Fibroblast of mammary gland (primary cell): ENCODE measurements at regions not wholly inside any gene's neighbourhood (a gene's known extent, or its start where the extent isn't known, plus 50 kb on each side); places are given as distances from the start of the nearest gene placed in this dataset.

ENCODE experiments used
- DNase-seq: peaks from one replicate; pipeline ENCODE4 v3.0.0-alpha.2; 2010; ENCODE audit warnings: low read depth
- H3K4me3 ChIP-seq: 2 replicates; pipeline ENCODE4 v1.5.1; 2011; ENCODE audit warnings: low read depth, mild to moderate bottlenecking, low read length, moderate library complexity; ENCODE audit not compliant: control insufficient read depth
- CTCF ChIP-seq: conservative IDR thresholded peaks from 2 replicates; pipeline ENCODE4 v1.5.1; 2011; ENCODE audit warnings: low read depth, low read length, inconsistent platforms; ENCODE audit not compliant: control insufficient read depth, insufficient read depth

DNA sequence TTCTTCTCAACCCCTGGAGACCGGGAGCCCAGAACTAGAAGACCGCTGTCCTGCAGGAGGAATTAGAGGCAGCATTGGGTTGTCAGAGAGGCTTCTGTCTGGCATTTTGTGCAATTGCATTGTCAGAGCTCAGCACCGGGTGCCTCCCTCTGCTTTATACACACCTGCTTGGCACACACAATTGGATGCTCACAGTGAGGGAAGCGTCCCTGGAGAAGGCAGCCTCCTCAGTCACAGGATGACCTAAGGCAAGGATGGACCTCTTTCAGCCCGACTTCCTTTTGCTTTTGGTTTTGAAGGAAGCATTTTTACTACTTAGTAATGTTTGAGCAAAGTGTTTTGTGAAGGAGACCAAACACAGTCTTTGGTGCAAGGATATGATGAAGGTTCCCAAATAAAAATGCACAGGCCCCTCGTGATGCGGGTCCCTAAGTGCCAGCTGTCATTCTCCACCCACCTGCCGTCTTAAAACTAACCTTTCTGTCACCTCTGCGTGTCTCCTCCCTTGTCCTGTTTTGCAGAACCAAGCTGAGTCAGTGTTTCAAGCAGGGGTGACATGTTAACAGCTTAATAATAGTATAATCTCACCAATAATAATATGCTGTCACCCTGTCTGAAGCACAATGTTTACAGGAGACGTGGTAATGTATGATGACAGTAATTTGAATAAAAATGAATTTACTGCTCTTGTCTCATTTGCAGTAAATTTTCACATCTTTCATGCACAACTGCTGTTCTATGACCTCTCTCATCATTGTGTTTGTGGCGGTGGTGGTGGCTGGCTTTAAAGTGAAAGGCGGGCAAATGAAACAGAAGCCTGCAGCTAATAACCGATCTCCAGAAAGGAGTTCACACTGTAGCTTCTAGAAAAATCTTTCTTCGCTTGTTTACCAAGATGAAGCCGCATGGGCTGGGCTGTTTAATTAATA is 430.2 kb upstream of the MKI67 start:
- H3K4me3 ChIP-seq: no peak overlapping the region
- no peak for DNase-seq
- no peak for TF ChIP-seq CTCF

- no peak for DNase-seq
- no peak for TF ChIP-seq CTCF
- no peak overlapping the region for H3K4me3 ChIP-seq
Observed at GRCh38 chr10:128557149-128557710, 431.0 kb upstream of the MKI67 start.

- DNase-seq: no peak
- TF ChIP-seq CTCF: no peak
- no peak overlapping the region for H3K4me3 ChIP-seq
Observed at GRCh38 chr10:128560406-128560805, 434.2 kb upstream of the MKI67 start.

DNA sequence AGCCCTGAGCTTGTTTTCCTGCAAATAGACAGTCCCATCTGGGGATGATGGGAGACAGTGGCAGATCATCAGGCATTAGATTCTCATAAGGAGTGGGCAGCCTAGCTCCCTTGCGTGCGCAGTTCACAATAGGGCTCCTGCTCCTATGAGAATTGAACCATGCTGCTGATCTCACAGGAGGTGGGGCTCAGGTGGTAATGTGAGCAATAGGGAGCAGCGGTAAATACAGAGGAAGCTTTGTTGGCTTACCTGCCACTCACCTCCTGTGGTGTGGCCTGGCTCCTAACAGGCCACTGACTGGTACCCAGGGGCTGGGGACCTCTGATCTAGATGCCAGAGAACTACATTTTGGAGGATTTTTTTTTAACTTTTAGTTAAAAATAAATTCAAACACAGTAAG is 434.8 kb upstream of the MKI67 start:
- no peak for TF ChIP-seq CTCF
- no peak for DNase-seq
- no peak overlapping the region for H3K4me3 ChIP-seq

GRCh38 chr10:128563387-128563786 is 437.2 kb upstream of the MKI67 start:
- TF ChIP-seq CTCF: no peak
- DNase-seq: no peak
- no peak overlapping the region for H3K4me3 ChIP-seq

- DNase-seq: no peak
- H3K4me3 ChIP-seq: no peak overlapping the region
- no peak for TF ChIP-seq CTCF
Observed at GRCh38 chr10:128563904-128564303, 437.7 kb upstream of the MKI67 start.
